C4-2B (cell line): ENCODE measurements at regions not wholly inside any gene's neighbourhood (a gene's known extent, or its start where the extent isn't known, plus 50 kb on each side); places are given as distances from the start of the nearest gene placed in this dataset.

Experiments
- CTCF ChIP-seq: fragments of 450-650 bp; conservative IDR thresholded peaks from 2 replicates; pipeline ENCODE4 v1.5.1; 2017; ENCODE audit warnings: mild to moderate bottlenecking
- ZFX ChIP-seq: fragments of 450-650 bp; IDR thresholded peaks from 2 replicates; pipeline ENCODE4 v1.6.1; 2017

- peak; percentile 85 for TF ChIP-seq CTCF
- TF ChIP-seq ZFX: no peak
Observed at GRCh38 chr2:16756831-16757644, 91.4 kb upstream of the CYRIA start.
